ENCODE measurements at regions not wholly inside any gene's neighbourhood (a gene's known extent, or its start where the extent isn't known, plus 50 kb on each side); places are given as distances from the start of the nearest gene placed in this dataset.

- TF ChIP-seq POLR2A (IDR thresholded peaks at IDR 0.05) (no peak), CTCF (IDR thresholded peaks at IDR 0.05) (no peak)
These were observed 82.0 kb upstream of the AKAP13 start for GRCh38 chr15:85298366-85298765.

All from stomach (tissue), 4 donors.